ENCODE measurements at regions not wholly inside any gene's neighbourhood (a gene's known extent, or its start where the extent isn't known, plus 50 kb on each side); places are given as distances from the start of the nearest gene placed in this dataset.
"Not testable (repeated sequence)": the region's sequence is repeated elsewhere in the genome, so short reads cannot be mapped to it uniquely, and the experiment has no call there.

DNA sequence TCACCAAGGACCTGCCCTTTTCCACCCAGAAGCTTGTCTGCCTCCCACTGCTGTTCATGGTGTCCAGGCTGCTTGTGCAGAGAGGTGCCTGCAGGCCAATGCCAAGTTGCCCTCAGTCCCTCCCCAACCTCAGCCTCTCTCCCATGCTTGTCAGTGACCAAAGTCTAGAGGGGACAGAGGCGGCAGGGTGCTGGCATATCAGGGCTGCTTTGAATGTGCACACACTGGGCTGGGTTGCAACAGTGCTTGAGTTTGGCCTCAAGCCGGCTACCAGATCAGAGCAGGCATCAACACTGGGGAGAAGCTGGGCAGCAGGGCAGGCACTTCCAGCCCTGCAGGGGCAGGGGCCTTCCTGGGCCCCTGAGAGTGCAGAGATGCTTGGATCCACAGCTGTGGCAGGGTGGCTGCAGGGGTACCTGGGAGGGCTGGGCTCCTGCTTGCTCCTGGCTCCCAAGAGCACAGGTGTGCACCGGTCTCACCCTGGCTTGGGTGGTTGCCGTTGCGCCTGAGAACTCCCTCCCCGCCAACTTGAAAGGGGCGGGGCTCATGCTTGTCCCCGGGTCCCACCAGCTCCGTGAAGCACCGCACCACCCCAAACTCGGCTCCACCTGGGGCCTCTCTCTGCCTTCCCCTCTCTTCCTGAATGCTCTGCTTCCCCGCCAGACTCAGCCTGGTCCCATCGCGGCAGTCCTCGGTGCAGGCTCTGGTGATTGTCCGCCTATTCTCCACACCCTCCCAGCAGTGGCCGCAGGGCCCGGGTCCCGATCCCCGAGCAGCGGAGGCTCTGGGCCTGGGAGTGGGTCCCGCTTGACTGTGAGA, 1681.9 kb upstream of the ADGRL3 start:
- no peak for DNase-seq

DNA sequence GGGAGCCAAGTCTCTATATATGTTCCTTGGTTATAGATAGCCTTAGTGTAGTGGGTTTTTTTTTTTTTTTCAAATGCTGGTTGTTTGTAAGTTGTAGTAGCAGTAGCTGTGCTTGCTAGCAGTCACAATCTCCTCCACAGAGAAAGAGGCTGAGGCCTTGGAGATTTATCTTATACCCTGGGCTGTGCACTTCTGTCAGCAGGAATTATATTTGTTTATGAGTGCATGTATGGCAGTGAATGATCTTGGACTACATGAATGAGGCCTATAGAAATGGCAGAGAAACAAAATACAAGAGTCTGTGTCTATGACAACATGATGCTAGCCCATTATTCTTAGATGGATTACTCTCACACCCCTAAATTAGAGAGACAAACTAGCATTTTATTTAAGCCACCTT, 1674.2 kb upstream of the ADGRL3 start:
- DNase-seq = no peak

DNA sequence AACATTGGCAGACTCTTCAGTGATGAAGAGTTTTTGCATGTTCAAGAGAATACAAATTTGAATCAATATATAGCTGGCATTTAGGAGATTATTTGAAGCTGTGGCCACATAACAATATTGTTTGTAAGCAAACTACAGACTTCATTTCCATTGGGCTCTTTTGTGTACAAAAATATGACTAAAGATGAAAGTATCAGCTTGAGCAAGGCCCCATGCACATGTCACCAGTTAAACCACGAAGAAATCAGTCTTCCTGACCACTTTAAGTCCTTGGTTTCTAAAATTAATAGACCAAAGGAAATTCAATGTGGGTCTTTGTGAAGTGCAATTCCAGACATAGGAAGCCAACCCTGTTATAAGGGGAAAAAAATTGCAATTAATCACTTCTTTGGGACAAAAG, 1664.6 kb upstream of the ADGRL3 start:
- no peak for DNase-seq

DNA sequence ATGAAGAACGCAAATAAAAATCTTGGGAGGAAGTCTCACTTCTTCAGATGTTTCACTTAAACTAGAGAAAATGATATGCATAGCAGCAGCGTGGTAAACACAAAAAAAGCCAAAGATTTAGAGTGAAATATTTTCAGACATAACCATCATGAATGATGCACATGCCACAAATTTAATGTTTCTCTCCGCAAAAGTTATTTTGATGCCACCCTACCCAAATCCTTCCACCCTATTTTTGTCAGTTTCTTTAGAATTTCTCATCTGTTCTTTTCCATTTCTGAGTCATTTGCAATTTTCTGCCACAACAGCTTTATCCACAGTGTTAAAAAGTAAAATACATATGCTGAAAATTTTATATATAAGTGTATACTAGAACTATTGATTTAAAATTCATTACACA, 1663.7 kb upstream of the ADGRL3 start:
- DNase-seq = no peak

DNA sequence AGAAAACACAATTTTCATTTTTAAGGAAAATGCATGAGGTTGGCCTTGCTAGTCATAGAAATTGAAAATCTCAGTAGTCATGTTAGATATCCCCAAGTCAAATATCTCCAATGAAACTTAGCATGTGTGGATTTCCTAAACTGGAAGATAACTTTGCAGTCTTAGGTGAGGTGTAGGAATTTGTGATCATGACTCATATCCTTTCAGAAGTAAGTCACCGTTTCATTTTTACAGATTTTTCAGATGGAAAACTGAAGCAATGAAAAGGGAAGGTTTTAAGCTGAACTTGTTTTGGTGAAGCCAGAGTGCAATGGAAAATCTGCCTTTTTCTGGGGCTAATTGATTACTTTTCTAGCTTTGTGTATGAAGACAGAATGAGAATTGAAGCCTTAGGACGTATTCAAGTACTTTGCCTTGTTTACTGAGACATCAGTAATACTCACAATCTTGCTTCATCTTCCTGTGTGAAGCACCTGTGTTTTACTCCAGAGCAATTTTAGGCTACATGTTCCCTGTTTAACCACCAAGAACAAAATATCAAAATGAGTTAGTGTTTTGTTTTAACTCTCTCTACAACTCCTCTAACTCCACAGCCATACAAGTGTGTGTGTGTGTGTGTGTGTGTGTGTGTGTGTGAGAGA, 1662.8 kb upstream of the ADGRL3 start:
- no peak for DNase-seq

DNA sequence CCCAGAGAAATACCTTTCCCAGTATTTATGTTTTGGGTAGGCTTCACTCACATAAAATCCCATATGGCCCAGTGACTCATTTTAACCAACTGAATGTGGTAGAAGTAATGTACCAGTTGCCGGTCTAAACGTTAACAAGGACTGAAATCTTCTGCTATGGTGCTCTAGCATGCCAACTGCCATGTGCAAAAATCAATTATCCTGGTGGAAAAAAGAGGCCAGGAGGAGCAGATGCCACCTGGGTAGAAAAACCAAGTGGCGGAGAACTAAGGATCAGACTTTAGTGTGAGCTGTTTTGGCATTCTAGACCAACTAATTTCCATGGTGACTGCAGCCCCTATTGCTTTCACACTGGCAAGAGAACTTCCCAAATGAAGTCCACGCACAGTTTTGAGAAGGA, 1660.7 kb upstream of the ADGRL3 start:
- no peak for DNase-seq

DNA sequence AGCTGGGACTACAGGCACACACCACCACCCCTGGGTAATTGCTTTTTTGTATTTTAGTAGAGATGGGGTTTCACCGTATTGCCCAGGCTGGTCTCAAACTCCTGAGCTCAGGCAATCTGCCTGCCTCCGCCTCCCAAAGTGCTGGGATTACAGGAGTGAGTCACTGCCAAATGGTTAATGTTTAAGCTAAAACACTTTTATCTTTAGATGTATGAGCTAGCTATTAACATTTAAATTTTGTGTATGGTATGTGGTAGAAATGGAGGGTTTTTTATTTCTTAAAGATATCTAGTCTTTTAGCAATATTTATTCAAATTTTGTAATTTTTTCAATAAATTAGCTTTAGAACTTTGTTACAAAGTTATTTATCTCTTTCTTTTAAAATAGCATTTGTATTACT, 1659.8 kb upstream of the ADGRL3 start:
- no peak for DNase-seq

DNA sequence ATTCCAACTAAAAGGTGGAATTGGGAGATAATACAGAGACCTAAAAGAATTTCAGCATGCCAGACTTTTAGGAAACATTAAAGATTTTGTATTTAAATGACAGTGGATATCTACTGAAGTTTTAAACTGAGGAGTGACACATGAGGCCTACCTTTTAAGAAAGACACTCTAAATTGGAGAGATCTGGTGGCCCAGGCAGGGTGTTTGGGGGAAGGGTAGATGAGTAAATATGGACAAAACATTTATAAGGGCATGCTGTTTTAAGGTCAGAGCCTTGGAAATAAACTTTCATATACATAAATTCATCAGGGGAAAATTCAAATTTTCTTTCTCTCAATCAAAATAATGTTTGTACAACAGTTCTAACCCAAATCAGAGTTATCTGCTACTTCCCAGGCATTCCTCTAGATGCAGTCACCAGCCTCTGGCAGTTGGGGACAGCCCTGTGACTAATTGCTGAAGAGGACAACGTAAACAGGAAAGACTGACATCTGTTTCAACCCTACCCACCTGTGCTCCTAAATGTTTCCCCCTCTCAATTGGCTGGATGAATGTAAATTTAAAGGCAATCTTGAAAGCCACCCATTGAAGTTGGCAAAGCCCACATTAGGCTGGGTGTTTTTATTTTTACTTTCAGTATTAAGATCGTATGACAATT, 1646.9 kb upstream of the ADGRL3 start:
- DNase-seq = no peak

DNA sequence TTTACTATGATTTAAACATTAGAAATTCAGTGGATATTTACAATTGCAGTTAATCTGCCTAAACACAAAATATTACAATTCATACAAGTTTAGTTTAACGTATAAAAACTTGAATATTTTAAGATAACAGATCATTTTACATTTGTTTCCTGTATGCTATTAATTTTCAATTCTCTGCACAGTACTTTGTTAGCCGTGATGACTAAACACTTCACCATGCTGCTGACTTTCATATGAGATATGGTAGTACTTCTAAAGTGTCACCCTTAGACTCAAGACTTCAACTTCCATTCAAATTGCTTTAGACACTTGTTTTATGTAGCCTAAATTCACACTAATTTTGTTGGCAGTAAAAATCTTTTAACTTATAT, 1646.4 kb upstream of the ADGRL3 start:
- no peak for DNase-seq

DNA sequence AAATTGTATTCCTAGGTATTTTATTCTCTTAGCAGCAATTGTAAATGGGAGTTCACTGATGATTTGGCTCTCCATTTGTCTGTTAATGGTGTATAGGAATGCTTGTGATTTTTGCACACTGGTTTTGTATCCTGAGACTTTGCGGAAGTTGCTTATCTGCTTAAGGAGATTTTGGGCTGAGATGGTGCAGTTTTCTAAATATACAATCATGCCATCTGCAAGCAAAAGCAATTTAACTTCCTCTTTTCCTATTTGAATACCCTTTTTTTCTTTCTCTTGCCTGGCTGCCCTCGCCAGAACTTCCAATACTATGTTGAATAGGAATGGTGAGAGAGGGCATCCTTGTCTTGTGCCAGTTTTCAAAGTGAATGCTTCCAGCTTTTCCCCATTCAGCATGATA, 1643.9 kb upstream of the ADGRL3 start:
- not testable (repeated sequence) for DNase-seq

DNA sequence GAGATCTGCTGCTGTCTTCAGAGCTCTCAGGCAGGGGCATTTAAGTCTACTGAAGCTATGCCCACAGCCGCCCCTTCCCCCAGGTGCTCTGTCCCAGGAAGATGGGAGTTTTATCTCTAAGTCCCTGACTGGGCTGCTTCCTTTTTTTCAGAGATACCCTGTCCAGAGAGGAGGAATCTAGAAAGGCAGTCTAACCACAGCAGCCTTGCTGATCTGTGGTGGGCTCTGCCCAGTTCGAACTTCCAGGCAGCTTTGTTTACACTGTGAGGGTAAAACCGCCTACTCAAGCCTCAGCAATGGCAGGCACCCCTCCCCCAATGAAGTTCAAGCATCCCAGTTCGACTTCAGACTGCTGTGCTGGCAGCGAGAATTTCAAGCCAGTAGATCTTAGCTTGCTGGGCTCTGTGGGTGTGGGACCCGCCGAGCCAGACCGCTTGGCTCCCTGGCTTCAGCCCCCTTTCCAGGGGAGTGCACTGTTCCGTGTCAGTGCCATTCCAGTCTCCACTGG, 1639.9 kb upstream of the ADGRL3 start:
- DNase-seq = not testable (repeated sequence)

DNA sequence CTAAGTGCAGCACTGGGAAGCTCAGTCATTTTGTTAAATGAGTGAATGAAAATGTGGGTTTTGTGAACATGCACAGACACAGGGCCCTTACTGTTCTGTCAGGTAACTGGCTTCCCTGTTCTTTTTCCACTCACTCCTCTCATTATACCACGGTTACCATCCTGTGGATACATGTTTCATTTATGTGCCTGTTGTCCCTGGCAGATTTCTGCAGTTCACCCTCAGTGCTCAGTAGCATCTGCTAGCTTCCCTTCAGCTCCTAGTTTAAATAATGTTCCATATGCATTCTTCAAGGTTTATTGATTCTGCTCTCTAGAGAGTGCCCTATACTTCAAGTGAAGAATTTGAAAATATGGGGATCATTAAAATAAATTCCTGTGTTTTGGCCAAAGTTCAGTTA, 1634.3 kb upstream of the ADGRL3 start:
- DNase-seq = no peak

DNA sequence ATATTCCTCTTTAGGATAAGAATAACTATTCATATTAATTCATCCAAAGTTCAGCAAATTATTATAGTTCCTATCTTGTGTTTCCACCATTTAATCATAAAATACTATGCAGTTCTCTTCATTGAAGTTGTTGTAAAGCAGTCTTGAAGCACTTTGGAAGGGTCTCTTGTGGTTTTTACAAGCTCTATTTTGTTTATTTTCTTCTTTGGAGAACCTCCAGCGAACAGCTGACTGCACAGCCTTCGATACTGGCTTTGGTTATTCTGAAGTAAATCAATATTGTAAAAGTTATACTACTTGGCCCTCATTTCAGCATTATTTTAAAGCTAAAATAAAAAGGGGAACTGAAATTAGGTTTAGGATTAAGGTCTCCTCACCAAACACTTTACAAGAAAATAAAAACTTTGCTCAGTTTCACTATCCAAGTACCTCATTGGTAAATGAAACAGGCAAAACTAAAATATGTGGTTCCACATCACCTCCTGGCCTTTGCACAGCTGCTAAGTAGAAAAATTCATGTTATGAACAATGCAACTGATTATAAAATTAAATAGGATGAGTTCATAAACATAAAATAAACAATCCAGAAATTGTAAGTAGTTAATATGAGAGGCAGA, 1629.2 kb upstream of the ADGRL3 start:
- DNase-seq = no peak

DNA sequence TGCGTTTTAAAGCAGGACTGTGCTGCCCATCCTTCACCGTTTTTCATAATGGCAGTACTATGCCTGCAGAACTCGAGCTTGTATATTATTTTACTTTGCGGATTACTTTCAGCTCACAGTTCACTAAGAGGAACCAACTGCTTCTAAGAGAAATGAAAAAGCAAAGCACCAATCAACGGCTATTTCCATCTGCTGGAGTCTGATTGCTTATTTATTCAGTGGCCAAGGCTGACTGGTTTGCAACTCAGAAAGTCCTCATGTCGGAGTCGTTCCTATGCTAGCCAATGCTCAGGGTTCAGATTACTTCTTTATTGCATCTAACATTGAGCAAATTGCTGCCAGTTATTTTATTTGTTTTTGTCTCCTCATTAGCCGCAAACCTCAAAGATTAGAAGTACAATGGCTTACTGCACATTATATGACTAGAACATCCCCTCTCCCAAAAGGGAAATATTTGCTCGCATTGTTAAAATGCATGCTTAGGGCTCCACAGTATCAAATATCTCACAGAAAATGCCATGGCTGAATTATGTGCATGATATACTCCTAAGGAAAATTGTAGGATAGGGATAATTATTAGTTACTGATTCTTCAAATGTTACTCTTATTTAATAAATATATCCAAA, 1628.2 kb upstream of the ADGRL3 start:
- no peak for DNase-seq

DNA sequence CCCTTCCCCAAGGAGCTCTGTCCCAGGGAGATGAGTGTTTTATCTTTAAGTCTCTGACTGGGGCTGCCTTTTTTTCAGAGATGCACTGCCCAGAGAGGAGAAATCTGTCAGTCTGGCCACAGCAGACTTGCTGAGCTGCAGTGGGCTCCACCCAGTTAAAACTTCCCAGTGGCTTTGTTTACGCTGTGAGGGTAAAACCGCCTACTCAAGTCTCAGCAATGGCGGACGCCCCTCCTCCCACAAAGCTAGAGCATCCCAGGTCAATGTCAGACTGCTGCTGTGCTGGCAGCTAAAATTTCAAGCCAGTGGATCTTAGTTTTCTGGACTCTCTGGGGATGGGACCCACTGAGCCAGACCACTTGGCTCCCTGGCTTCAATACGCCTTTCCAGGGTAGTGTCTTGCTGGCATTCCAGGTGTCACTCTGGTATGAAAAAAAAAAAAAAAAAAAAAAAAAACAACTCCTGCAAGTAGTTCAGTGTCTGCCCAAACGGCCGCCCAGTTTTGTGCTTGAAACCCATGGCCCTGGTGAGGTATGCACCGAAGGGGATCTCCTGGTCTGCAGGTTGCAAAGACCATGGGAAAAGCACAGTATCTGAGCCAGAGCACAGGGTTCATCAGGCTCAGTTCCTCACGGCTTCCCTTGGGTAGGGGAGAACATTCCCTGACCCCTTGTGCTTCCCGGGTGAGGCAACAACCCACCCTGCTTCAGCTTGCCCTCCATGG, 1616.1 kb upstream of the ADGRL3 start:
- no peak for DNase-seq

DNA sequence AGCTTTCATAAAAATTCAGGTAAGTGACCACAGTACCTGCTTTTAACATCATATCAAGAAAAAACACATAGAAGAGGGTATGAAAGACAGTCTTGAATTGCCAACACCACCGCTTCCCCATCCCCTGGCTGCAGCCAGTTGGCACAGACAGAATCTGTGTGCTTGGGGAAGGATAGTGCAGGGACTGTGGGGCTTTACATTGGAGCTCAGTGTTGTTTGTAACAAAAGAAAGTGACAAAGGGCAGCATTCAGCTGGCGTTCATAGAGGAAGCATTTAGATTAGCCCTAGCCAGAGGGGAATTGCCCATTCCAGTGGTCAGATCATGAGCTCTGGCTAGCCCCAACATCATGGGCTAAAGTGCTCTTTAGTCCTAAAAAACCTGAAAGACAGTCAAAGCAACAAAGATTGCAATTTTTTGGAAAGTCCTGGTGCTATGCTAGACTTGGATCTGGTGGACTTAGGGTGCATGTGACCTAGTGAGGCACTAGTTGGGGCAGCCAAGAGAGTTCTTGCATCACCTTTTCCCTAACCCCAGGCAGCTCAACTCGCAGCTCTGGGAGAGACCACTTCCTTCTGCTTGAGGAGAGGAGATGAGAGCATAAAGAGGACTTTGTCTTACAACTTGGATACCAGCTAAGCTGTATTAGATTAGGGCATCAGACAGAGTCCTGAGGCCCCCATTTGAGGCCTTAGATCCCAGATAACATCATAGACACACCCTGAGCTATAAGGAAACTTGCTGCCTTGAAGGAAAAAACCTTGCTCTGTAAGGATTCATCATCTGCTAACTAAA, 1602.4 kb upstream of the ADGRL3 start:
- no peak for DNase-seq

DNA sequence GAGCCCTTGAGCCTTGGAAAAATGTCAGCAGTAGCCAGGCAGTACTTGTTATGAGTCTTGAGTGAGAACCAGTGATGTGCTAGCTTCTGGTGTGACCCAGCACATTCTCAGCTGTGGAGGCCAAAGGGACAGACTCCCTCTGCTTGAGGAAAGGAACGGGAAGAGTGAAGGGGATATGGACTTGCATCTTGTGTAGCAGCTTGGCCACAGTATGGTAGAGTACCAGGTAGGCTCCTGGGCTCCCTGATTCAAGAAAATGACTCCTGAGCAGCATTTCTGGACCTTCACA, 1601.9 kb upstream of the ADGRL3 start:
- no peak for DNase-seq

DNA sequence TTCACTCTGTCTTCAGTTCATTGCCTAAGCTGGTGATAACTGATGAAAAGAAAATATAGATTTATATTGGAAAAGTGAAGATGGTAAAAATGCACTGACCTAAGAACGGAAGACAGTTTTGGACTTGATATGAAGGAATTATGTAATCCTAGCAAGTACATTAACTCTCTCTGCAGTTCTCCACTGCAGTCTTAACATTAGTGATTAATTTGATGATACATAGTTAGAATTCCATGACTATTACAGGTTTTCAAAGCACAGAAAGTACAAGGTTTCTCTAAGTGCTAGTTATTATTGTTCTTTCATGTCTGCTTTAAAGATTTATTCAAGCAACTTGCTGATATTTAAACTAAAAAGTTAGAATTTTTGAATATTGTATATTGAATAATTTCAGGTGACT, 1591.7 kb upstream of the ADGRL3 start:
- DNase-seq = no peak

DNA sequence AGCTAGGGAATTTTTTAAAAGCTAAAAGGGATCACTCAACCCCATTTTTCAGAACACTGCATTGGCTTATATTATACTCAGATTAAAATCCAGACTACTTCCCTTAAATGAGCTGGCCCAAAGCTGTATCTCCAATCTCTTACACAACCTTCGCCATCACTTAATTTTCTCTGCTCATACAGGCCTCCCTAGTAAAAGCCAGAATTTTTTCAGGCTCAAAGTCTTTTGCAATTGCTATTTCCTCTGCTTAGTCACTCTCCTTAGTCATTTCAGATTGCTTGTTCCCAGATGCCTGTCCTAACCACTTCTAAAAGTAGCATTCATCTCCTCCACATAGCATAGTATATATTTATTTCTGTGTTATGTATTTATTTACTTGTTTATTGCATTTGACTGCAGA, 1587.9 kb upstream of the ADGRL3 start:
- no peak for DNase-seq

DNA sequence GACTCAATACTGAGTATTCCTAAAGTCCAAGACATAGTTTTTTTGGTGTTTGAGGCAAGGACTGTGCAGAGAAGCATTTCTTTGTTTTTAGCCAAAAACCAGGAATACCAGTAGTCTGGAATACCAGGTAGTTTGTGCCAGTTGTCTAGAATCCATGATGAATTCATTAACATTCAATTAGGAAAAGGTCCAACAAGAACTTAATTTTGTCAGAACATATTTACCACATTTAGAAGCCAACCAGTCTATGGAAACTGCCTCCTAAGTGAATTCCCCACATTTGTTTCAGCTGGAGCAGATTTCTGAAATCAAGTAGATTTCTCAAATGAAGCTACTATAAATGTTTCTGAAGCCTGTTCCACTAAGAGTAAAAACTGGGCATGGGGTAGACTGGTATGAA, 1584.8 kb upstream of the ADGRL3 start:
- DNase-seq = no peak

DNA sequence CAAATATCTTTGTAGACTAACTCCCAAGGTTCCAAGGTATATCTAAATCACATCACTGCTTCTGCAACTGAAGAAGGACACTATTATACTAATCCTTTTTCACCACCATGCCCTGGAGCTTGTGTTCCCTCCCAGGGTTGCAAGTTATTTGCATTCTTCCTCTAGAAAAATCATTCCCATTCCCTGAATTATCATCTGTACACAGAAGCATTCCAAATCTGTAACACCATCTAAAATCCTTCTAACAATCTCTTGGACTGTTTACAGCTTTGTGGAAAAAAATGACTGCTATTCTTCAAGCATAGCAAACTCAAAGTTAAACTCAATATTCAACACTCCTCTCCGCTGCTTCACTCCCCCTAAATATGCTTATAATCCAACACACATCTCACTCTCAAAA, 1570.8 kb upstream of the ADGRL3 start:
- DNase-seq = no peak

DNA sequence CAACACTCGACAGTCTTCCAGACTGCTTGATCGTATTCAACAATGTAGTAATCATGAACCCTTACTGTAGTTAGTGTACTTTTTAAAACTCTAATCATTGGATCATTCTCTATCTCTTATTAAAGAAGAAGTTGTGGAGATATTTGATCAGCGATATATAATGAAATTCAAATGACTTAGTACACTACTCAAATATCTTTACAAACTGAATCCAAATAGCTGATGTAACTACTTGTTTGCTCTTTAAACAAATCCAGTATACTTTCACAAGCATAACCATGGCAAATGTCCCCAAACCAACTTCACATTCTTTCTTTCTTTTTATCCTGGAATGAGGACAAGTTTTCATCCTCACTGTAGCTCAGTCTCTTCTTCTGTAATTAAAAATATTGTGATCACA, 1569.9 kb upstream of the ADGRL3 start:
- no peak for DNase-seq

All from stimulated activated CD4-positive, alpha-beta T cell treated with anti-CD3 and anti-CD28 coated beads, Interleukin-2, amount 100 ng/mL, for 24 hours (primary cell).